GM19035 (cell line): ENCODE measurements at regions not wholly inside any gene's neighbourhood (a gene's known extent, or its start where the extent isn't known, plus 50 kb on each side); places are given as distances from the start of the nearest gene placed in this dataset.

Experiments
- ATAC-seq: cut with Tn5 transposase; IDR thresholded peaks from one replicate; pipeline ENCODE4 v1.9.1; 2021; ENCODE audit not compliant: unreplicated experiment

DNA sequence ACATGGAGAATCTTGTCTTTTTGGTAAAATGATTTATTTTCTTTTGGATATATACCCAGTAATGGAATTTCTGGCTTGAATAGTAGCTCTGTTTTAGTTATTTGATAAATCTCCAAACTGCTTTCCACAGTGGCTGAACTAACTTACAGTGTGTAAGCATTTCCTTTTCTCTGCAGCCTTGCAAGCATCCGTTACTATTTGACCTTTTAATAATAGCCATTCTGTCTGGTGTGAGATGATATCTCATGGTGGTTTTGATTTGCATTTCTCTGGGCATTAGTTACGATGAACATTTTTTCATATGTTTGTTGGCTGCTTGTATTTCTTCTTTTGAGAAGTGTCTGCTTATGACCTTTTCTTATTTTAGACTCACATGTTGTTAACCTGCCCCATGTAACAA, 190.2 kb downstream of the GALR1 start:
- ATAC-seq: no peak

DNA sequence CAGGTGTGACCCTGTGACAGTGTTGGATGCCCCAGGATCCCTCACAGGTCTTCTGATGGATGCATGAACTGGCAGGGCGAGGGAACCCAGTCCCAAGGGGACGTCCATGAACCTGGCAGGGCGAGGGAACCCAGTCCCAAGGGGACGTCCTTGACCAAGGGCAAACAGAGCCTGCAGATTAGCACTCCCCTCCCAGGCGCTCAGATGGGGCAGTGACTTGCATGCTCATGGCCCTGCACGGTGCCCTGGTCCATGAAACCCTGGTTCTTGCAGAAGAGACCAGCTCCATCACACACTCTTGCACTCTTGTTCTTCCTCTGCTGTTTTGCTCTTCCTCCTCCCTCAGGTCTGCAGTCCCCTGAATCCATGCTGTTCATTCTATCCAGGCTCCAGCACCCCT, 192.7 kb downstream of the GALR1 start:
- no peak for ATAC-seq

- ATAC-seq: no peak
Observed at GRCh38 chr18:77444385-77444784, 194.7 kb downstream of the GALR1 start.

DNA sequence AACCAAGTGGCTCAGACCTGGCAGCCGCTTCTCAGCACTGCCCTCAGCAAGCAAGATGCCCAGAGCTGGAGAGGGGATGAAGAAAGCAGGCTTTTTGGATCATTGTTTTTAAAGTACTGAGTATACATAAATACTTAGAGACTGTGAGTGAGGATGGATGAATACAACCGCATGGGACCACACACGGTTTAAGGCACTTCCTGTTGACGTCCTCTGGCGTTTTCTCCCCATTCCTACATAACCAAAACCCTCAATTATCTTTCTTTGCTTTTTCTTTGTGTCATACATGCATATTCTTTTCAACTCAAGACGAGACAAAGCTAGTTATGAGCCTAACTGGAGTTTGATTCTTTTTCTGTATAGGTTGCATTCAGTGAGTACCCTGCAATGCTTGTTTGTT, 198.4 kb downstream of the GALR1 start:
- ATAC-seq: no peak

- ATAC-seq: no peak
Observed at GRCh38 chr18:77455004-77455403, 205.4 kb downstream of the GALR1 start.

GRCh38 chr18:77457681-77458080, 208.0 kb downstream of the GALR1 start:
- no peak for ATAC-seq

GRCh38 chr18:77461062-77461688, 211.5 kb downstream of the GALR1 start:
- ATAC-seq: no peak

GRCh38 chr18:77464917-77465316, 215.3 kb downstream of the GALR1 start:
- ATAC-seq: no peak

DNA sequence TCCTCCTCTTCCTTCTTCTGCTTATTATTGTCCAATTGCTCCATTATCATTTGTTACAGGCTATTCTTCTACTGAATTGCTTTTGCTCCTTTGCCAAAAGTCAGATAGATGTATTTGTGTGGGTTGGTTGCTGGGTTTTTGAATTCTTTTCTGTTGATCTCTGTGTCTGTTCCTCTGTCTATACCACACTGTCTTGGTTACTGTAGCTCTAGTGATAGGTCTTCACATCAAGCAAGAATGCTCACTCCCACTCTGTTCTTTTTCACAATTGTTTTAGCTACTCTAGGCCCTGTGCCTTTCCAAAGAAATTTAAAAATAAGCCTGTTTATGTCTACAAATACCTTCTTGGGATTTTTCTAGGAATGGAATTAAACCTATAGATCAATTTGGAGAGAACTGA, 217.2 kb downstream of the GALR1 start:
- ATAC-seq: no peak

GRCh38 chr18:77469131-77469530, 219.5 kb downstream of the GALR1 start:
- no peak for ATAC-seq

DNA sequence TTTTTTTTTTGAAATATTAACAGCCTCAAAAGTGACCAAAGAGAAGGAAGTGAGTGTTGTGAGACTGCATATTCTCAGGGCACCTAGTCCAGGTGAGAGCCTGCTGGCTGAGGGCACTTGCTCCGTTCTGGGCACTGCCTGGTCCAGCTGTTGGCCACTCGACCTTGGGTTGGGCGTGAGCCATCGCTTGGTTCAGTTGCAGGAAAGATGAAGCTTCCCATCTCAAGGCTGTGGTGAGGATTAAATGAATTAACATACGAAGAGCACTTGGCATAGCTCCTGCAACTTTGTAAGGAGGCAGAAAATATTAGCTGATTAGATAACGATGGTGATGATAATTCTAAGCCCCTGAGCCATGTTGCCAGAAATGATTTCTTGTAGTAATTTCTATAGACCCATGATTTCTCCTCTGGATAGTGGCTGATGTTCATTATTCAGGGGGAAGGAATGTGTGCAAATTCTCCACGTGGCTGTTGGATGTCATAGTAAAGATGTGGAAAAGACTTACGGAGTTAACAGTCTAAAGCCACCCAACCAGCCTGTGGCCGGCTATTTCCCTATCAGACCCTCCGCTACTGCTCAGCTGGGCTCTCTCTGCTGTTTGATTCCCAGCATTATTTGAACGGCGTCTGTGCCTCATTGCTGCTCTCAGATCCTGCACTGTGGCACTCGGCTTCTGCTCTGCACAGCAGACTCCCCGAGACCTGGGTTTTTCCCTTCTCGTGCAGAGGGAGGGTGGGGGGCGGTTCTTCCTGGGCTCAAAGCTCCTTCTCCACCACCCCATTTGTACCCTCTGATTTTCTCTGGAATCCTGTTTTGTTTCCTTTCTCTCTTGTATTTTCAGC, 221.1 kb downstream of the GALR1 start:
- ATAC-seq: no peak

GRCh38 chr18:77472509-77472908, 222.9 kb downstream of the GALR1 start:
- ATAC-seq: no peak

DNA sequence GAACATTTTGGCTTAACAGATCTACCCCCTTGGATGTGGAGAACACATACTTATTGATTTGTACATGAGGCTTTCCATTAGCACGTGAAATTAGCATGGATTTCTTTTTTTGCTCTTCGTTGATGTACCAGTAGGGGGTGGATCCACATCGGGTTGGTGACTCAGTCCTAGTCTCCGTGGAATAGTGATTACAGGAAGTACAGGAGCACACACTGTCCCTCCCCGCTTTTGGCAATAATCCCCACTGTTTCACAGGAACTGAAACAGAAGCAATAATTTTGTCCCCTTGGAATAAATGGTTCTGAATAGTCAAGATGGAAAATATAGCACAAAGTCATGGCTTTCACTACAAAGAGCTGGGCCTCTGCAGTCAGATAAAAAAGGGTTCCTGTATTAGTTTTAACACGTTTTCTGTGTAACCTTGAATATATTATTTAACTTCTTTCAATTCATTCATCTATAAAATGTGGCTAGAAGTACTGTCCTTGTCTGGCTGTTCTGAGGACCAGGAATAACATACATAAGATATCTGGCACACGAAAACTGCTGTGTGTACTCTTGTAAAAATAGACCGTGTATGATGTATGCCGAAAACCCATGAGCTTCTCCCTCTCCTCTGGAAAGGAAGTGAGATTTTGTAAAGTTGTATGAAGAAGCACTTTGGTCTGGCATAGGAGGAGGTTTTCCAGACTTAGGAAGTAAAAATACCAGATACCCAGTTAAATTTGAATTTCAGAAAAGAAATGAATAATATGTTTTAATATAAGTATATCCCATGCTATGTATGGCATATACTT, 229.2 kb downstream of the GALR1 start:
- no peak for ATAC-seq

DNA sequence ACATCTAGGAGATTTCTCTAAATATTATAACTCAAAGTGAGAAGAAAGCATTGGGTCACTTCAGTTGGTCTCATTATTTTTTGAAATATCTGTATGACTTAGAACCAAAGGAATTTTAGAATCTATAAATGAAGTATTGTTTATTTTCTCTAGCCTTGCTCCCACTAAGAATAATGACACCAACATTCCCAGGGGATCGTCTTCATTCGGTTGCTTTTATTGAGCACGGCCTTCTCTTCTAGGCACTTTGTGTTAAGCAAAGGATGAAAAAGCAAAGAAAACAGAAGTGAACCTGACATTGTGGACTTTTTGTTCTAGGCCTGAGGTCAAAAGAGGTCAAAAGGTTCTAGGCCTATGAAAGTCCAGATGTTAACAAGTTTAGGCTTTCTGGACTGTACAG, 231.9 kb downstream of the GALR1 start:
- ATAC-seq: no peak

DNA sequence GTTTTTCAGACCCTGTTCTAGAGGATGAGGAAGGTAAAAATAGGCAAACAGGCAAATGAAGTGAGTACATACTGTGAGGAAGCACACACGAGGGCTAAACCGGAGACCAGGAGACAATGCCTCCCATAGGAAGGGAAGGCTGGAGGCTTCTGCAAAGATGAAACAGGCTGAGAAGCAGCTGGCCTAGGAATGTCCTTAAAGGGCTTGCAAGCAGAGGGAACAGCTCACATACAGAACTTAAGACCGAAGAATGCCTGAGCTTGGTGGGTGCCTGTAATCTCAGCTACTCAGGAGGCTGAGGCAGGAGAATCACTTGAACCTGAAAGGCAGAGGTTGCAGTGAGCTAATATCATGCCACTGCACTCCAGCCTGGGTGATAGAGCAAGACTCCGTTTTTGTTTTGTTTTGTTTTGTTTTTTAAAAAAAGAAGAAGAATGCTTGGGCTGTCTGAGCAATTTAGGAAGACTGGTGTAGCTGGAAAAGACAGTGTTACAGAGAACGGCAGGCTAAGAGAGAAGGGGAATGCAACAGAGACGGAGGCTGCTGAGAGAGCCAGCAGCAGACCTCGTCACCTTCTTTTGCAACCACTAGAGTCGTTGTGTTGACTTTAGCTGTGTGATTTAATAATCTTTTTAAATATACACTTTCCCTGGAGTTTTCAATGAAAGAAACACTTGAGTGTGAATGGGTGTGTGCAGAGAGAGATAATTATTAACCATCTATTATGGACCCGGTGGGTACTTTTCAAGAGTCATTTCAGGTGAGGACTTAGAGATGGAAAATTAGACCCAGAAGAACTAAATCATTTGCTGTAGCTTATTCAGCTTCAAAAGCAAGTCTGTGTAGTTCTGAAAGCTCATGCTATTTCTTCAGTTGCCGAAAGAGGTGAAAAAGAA, 232.8 kb downstream of the GALR1 start:
- ATAC-seq: no peak

GRCh38 chr18:77486985-77487384, 237.3 kb downstream of the GALR1 start:
- no peak for ATAC-seq

DNA sequence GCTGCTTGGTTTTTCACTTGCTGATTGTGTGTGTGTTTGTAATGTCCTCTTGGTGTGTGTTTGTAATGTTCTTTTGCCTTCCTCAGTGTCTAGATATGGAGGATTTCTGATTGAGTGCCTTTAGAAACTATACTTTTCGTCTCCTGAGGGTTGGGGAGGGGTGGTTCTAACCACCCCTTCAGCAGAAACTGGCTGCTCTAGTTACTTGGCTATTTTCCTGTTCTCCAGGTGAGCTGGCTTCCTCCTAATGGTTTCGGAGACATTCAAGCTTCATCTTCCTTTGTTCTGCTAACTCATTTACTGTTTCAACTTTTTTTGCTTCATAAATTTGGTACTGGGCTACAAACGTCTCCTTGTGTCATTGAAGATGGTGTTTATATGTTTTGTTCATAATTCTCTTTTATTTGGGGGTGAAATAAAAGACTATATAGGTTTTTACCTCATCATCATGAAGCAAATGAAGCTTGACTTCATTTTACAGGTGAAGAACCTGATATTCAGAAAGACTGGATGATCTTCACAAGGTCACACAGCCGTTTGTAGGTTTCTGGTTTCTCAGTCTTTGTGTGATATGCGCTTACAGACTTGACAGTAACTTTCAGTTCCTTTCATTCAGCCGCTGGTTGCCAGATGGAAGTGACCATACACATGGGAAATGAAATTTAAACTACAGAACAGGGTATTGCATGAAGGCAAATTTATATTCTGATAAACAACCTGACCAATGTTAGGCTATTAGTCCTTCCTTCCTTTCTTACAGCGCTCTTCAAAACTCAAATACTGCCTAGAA, 238.5 kb downstream of the GALR1 start:
- ATAC-seq: peak; percentile 79

GRCh38 chr18:77495079-77495478, 245.4 kb downstream of the GALR1 start:
- ATAC-seq: no peak

DNA sequence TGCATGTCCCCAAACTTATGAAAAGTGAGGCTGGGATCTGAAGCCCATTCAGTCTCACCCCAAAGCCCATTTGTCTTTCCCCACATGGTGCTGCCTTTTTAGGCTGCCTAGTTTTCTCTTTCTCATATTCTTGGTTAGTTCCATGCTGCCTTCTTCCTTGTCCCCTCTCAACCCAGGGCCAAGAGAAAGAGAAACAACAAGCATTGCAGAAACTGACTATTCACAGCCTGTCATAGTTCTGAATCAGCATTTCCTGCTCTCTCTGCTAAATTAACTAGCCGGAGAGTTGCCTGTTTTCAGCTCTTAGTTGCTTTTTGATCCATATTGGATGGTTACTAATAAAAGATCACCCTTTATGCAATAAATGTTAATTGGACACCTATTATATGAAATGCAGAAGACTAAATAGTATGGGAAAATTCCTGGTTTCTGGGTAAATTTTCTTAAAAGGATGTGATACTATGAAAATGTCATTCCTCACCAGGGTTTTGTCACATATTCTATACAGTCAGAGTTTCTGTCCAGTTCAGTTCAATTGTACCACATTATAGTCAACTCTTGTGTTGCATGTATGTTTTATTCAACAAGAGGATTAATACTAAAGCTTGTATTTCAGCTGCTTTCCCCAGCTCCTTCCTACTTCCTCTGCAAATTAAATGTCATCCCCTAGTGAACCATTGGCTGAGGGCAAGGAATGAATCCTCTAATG, 246.5 kb downstream of the GALR1 start:
- ATAC-seq: peak; percentile 79
